HCEC 1CT (cell line): ENCODE measurements at regions not wholly inside any gene's neighbourhood (a gene's known extent, or its start where the extent isn't known, plus 50 kb on each side); places are given as distances from the start of the nearest gene placed in this dataset.
A peak's percentile ranks its signal among the peaks of the same experiment; 100 is the strongest.
"Not testable (repeated sequence)": the region's sequence is repeated elsewhere in the genome, so short reads cannot be mapped to it uniquely, and the experiment has no call there.

Experiments
- DNase-seq: peaks from one replicate; pipeline ENCODE4 v3.0.0-alpha.2; 2017

GRCh38 chr16:88148682-88149081, 197.4 kb downstream of the BANP start:
- not testable (repeated sequence) for DNase-seq

GRCh38 chr16:88149158-88149603, 197.9 kb downstream of the BANP start:
- DNase-seq: not testable (repeated sequence)

GRCh38 chr16:88149663-88150062, 198.4 kb downstream of the BANP start:
- DNase-seq: not testable (repeated sequence)

GRCh38 chr16:88150456-88151128, 199.4 kb downstream of the BANP start:
- DNase-seq: not testable (repeated sequence)

- peak; percentile 49 for DNase-seq
Measured at GRCh38 chr16:88151129-88151499, 199.9 kb downstream of the BANP start.

- DNase-seq: not testable (repeated sequence)
Measured at GRCh38 chr16:88151859-88152843, 200.9 kb downstream of the BANP start.

- not testable (repeated sequence) for DNase-seq
Measured at GRCh38 chr16:88152879-88153278, 201.6 kb downstream of the BANP start.

DNA sequence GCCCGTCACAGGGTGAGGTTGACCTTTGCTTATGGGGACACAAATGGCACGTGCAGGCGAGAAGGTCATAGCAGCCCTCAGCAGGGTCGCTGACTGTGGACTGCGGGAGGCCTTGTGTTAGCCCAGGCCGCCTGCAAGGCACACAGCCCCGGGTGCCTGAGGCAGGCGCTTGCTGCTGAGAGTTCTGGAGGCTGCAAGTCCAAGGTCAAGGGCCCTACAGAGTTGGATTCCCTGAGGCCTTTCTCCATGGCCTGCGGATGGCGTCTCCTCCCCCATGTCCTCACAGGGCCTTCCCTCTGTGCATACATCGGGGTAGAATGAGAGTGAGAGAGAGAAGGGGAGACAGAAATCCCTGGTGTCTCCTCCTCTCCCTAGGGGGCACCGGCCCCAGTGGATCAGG, 202.3 kb downstream of the BANP start:
- not testable (repeated sequence) for DNase-seq

GRCh38 chr16:88154886-88155285, 203.7 kb downstream of the BANP start:
- DNase-seq: not testable (repeated sequence)

GRCh38 chr16:88155681-88156080, 204.4 kb downstream of the BANP start:
- not testable (repeated sequence) for DNase-seq

GRCh38 chr16:88156640-88157283, 205.5 kb downstream of the BANP start:
- DNase-seq: not testable (repeated sequence)

- not testable (repeated sequence) for DNase-seq
Measured at GRCh38 chr16:88157686-88158085, 206.5 kb downstream of the BANP start.

GRCh38 chr16:88158256-88159045, 207.2 kb downstream of the BANP start:
- not testable (repeated sequence) for DNase-seq

GRCh38 chr16:88159046-88159896, 208.0 kb downstream of the BANP start:
- DNase-seq: not testable (repeated sequence)

DNA sequence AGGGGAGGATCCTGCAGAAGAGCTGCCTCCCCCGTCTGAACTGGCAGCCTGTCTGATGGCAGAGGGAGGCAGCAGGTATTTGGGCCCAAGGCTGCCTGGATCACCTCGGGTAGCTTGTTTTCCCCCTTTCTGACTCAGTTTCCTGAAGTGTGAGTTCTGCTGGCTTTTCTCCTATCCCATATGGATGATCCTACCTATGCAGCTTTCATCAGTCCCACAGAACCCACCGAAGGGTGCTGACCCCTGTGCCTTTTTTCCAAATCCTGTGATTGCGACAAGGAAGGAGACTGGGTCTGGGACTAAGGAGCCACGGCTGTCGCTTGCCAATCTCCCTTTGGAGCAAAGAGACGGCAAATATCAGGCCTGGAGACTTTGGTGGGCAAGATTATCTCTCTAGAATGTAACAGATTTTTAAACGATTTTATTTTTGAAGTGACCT, 208.7 kb downstream of the BANP start:
- not testable (repeated sequence) for DNase-seq

- DNase-seq: not testable (repeated sequence)
Measured at GRCh38 chr16:88161191-88161590, 210.0 kb downstream of the BANP start.

- not testable (repeated sequence) for DNase-seq
Measured at GRCh38 chr16:88161623-88162275, 210.5 kb downstream of the BANP start.

GRCh38 chr16:88162778-88163177, 211.5 kb downstream of the BANP start:
- not testable (repeated sequence) for DNase-seq

DNA sequence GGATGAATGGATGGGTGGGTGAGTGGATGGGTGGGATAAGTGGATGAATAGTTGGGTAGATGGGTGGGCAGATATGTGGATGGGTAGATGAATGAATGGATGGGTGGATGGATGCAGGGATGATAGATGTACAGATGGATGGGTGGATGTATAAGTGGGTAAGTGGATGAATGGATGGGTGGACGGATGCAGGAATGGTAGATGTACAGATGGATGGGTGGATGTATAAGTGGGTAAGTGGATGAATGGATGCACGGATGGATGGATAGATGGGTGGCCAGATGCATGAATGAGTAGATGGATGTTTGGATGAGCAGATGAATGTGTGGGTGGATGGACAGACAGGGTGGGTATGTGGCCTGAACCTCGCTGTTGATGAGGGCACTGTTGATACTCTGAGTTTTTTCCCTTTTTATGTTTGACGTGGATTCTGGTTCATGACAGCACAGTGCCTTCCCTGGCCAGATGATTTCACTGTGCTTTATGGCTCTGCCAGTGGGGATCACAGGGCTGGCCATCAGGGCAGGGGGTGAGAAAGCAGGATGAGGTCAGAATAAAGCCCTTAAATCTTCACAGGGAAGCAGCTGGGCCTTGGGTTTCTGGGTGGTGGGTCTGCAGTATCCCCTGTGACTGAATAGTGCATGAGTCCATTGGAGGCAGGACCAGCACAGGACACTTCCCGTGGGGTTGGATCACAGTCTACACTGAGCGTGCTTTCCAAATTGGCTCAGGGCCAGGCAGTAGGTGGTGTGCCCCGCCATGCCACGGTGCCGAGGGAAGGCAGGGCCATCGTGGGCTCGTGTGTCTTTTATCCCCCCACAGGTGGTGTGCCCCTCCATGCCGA, 213.2 kb downstream of the BANP start:
- DNase-seq: not testable (repeated sequence)
